DMS53 treated with DMSO at 0.1 percent for 48 hours (cell line): ENCODE measurements at regions not wholly inside any gene's neighbourhood (a gene's known extent, or its start where the extent isn't known, plus 50 kb on each side); places are given as distances from the start of the nearest gene placed in this dataset.

ENCODE experiments used
- DNase-seq: peaks from one replicate; lab custom pipeline; 2025; ENCODE audit not compliant: unreplicated experiment; lab: John Stamatoyannopoulos, UW

DNA sequence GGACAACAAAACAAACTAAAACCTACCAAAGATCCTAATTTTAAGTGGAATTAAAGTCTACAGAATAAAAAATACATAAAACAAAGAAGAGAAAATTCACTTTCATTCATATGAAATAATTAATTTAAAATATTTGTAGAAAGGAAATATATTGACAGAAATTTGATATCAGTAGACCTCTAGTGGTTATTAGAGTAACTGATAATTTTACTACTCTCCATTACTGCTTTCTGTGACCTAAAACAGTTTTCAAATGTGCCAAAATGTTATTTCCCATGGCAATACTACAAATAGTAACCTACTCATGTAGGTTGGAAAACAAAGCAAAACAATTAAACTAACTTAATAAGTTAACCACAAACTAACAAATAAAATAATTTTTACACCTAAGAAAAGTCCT is 147.1 kb downstream of the NOL4 start:
- no peak for DNase-seq

GRCh38 chr18:34075963-34076860 is 148.5 kb downstream of the NOL4 start:
- DNase-seq: no peak

GRCh38 chr18:34061226-34061625 is 163.5 kb downstream of the NOL4 start:
- DNase-seq: no peak

- DNase-seq: no peak
Observed at GRCh38 chr18:34055227-34055626, 169.5 kb downstream of the NOL4 start.

DNA sequence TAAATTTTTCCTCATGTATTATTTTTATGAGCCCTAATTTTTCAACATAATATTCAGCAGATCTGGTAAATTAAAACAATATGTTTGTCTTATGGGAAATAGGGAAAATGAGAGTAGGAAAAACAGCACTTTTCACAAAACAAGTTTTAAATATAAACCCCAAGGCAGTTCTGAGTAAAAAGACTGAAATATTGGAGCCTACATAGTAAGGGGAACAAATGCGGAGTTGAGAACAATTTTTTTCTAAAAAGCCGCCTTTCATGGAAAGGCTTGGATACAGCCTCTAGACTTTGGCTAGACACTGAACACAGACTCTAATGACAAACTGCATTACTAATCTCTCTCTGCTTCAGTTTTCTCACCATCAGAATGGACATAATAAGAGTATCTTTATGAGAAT is 174.1 kb downstream of the NOL4 start:
- no peak for DNase-seq

GRCh38 chr18:34049511-34049910 is 175.2 kb downstream of the NOL4 start:
- no peak for DNase-seq

- no peak for DNase-seq
Observed at GRCh38 chr18:34048423-34048822, 176.3 kb downstream of the NOL4 start.

GRCh38 chr18:34042423-34043146 is 182.1 kb downstream of the NOL4 start:
- no peak for DNase-seq

DNA sequence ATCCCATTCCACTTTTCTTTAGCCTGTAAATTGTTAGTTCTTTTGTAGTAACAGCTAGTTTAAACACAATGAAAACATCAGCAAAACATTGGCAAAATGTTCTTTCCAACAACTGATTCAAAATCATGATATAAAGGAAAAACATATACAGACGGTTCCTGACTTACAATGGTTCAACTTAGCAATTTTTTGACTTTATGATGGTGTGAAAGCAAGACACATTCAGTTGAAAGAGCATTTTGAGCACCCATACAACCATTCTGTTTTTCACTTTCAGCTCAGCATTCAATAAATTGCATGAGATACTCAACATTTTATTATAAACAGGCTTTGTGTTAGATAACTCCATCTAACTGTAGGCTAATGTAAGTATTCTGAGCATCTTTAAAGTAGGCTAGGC is 185.1 kb downstream of the NOL4 start:
- DNase-seq: no peak

GRCh38 chr18:34039201-34039600 is 185.5 kb downstream of the NOL4 start:
- DNase-seq: peak; percentile 12

DNA sequence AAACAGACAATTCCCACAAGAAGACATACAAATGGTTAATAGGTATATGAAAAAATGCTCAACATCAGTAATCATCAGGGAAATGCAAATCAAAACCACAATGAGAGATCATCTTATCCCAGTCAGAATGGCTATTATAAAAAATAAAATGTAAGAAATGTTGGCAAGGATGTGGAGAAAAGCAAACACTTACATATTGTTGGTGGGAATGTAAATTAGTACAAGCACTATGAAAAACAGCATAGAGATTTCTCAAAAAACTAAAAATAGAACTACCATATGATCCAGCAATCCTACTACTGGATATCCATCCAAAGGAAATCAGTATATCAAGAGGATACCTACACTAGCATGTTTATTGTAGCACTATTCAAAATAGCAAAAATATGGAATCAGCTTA is 186.6 kb downstream of the NOL4 start:
- DNase-seq: no peak

DNA sequence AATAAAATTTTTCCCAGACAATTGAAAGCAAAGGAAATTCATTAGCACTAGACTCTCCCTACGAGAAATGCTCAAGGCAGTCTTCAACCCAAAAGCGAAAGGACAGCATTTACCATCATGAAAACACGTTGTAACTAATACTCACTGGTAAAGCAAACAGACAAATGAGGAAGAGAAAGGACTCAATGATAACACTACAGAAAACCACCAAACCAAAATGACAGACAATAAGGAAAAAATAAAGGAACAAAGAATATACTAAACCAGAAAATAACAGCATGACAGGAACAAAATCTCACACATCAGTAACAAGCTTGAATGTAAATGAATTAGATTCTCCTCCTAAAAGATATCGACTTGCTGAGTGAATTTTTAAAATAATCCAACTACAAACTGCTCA is 190.7 kb downstream of the NOL4 start:
- no peak for DNase-seq

GRCh38 chr18:34031810-34032209 is 192.9 kb downstream of the NOL4 start:
- DNase-seq: no peak

DNA sequence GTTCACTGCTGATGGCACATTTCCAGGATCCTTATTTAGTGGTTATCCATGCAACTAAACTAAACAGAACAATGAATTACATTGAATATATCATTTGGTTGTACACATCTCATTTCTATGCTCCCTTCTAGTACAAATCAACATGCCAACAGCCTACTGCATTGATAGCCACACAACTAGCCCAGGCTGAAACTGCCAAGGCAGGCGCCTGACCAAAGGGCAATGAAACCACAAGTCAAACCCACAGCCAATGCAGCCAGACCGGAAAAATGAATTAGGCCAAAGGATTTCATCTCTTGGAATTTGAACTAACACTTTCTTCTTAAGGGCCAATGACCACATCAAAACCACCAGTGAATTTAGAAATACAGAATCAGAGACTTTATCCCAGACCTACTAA is 196.4 kb downstream of the NOL4 start:
- DNase-seq: no peak

DNA sequence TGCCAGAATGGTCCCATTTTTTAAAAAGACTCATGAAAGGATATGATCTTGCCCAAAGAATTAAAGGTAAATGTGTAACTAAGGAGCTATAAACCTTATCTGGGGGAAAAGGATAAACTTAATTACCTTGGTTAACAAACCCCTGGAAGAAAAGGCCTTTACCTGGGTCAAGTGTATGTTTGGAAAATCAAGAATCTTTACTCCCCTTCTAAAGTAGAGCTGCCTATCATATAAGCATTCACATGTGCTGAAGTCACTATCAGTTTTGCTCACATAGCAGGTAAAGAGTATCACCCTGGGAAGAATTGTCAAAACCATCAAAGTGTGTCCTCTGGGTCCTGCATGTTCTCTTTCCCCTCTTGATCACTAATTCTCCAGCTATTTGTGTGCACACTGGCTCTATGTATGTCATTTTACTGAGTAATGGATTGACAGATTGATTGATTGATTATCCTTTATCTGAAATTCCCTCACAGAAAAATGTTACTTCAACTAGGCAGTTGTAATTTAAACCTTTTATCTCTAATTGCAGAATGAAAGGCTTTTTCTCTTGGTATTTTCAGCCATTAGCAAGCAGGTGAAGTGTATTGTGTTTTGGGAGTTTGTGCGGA is 199.4 kb downstream of the NOL4 start:
- DNase-seq: no peak

DNA sequence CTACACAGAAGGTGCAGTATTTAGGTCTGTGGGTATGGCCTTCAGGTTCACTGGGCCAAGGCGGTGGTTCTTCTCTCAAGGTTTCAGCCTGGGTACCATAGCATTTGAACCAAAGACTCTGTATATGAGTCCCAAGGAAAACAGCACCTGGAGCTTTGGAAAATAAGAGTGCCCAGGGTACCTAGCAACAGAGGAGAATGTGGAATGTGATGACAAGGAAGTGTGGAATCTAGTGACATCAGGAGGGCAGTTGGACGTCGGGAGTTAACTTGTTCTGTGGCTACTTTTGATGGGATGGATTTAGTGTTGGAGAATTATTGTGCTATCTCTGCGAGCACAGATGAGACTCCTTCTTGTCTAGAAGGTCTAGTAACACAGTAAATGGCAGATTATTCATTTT is 201.2 kb downstream of the NOL4 start:
- no peak for DNase-seq

DNA sequence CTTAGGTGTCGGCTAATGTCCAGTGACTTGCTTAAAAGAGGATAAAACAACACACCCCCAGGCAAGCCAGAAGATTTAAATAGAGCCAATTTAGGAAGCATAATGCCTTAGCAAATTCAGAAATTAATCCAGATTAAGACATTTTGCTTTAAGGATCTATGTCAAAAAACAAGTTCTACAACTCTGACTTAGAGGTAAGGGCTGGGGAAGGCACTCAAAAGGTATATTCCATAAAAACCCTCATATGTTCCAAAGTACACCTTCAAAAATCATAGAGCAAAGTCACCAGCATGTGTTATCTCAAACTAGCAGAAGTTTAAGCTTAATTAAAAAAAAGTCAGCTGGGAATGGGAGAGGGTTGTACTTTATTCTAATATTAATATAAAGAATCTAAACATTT is 206.4 kb downstream of the NOL4 start:
- no peak for DNase-seq

GRCh38 chr18:34003687-34004086 is 221.0 kb downstream of the NOL4 start:
- DNase-seq: no peak

GRCh38 chr18:34002130-34002529 is 222.6 kb downstream of the NOL4 start:
- no peak for DNase-seq

GRCh38 chr18:34001376-34001775 is 223.3 kb downstream of the NOL4 start:
- DNase-seq: no peak

DNA sequence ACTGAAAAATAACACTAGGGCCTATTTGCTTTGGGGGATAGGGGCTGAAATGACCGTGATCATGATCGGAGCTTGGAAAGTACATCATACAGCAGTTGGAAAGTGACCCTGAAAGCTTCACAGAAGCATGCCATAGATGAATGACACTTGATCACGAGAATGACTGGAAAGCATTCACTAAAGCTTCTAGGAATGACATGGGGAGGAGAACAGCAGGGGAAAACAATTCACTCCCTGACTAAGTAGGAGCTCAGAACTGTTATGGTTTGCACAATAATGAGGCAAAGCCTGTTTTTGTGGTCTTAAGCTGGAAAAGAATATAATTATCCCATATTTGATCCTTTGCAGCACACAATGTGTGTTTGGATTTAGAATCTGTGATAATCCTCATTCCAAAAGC is 237.5 kb downstream of the NOL4 start:
- no peak for DNase-seq

- DNase-seq: no peak
Observed at GRCh38 chr18:33983126-33983525, 241.6 kb downstream of the NOL4 start.
